Upper lobe of left lung (tissue), 6 donors: ENCODE measurements at regions not wholly inside any gene's neighbourhood (a gene's known extent, or its start where the extent isn't known, plus 50 kb on each side); places are given as distances from the start of the nearest gene placed in this dataset.

ENCODE experiments used
- ATAC-seq, 2 donors: fragments of 200-7000 bp; cut with Tn5 transposase; one replicate each; pipeline ENCODE4 v1.9.1; 2022; ENCODE audit warnings: mild to moderate bottlenecking in 2 of 2, moderate library complexity in 2 of 2; ENCODE audit not compliant: low FRiP score in 2 of 2
- DNase-seq, 2 donors: peaks; one replicate each; pipeline ENCODE4 v3.0.0-alpha.2; 2019 to 2020
- H3K27ac ChIP-seq, 4 donors: fragments of 200-600 bp; sonication (generic); one replicate each; pipeline ENCODE4 v1.5.1; 2016 to 2019
- H3K27me3 ChIP-seq, 4 donors: fragments of 200-600 bp; sonication (generic); one replicate each; pipeline ENCODE4 v1.5.1; 2017 to 2019
- H3K36me3 ChIP-seq, 4 donors: fragments of 200-600 bp; sonication (generic); one replicate each; pipeline ENCODE4 v1.5.1; 2016 to 2019
- H3K4me1 ChIP-seq, 4 donors: fragments of 200-600 bp; sonication (generic); one replicate each; pipeline ENCODE4 v1.5.1; 2018 to 2019
- H3K4me3 ChIP-seq, 4 donors: fragments of 200-600 bp; sonication (generic); one replicate each; pipeline ENCODE4 v1.5.1; 2017 to 2019; ENCODE audit warnings: mild to moderate bottlenecking in 2 of 4, moderate library complexity in 1 of 4
- H3K9me3 ChIP-seq, 4 donors: fragments of 200-600 bp; sonication (generic); one replicate each; pipeline ENCODE4 v1.5.1; 2018 to 2019
- EP300 ChIP-seq, 4 donors: sonication (generic); formaldehyde crosslinking; IDR thresholded peaks; one replicate each; pipeline ENCODE4 v1.5.1; 2017; ENCODE audit warnings: antibody characterized with exemption in 4 of 4, control low read depth in 2 of 4
- POLR2A ChIP-seq, 4 donors: fragments of 450-650 bp; IDR thresholded peaks; one replicate each; pipeline ENCODE4 v1.5.1; 2016 to 2017; ENCODE audit warnings: antibody characterized with exemption in 4 of 4, mild to moderate bottlenecking in 2 of 4
- POLR2AphosphoS5 ChIP-seq, 2 donors: sonication (generic); formaldehyde crosslinking; IDR thresholded peaks; one replicate each; pipeline ENCODE4 v1.5.1; 2017; ENCODE audit warnings: antibody characterized with exemption in 2 of 2
- WGBS, 2 donors: methylation state at CpG; one replicate each; pipeline ENCODE4 v1.1.5; 2017 to 2018; 5-methylcytosine and 5-hydroxymethylcytosine counted together
- TF ChIP-seq, protein P1 (sequence below), 6 experiments: fragments of 450-650 bp in 4 of 6; fragments of 200-600 bp in 2 of 6; sonication (generic) in 2 of 6; IDR thresholded peaks; one replicate each; pipeline ENCODE4 v1.5.1; 2016 to 2019; ENCODE audit warnings: antibody characterized with exemption in 6 of 6
- donor health status: DM: no; HTN: no; CAD: no; lungs with moderate emphysema.
- donor health status: DM: no; HTN: yes; CAD: no; lungs with severe emphysema.

DNA sequence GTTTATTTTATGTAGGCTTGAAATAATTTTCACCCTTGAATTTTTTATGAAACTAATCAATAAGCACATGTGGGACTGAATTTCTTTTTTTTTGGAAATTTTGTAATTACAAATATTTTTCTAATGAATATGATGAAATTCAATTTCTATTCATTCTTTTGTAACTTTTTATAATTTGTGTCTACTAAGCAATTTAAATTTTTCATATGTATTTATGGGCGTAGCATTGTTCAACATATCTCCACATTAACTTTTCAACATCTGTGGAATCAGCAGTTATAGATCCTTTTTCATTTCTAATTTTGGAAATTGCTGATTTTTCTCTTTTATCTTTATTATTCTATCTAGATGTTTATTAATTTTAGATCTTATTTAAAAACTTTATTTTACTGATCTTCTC is 1320.3 kb downstream of the C4orf33 start:
- no peak for TF ChIP-seq POLR2A (IDR thresholded peaks at IDR 0.05)
- TF ChIP-seq EP300 (IDR thresholded peaks at IDR 0.05) = no peak
- TF ChIP-seq POLR2AphosphoS5 (IDR thresholded peaks at IDR 0.05) = no peak
- TF ChIP-seq, protein P1, sequence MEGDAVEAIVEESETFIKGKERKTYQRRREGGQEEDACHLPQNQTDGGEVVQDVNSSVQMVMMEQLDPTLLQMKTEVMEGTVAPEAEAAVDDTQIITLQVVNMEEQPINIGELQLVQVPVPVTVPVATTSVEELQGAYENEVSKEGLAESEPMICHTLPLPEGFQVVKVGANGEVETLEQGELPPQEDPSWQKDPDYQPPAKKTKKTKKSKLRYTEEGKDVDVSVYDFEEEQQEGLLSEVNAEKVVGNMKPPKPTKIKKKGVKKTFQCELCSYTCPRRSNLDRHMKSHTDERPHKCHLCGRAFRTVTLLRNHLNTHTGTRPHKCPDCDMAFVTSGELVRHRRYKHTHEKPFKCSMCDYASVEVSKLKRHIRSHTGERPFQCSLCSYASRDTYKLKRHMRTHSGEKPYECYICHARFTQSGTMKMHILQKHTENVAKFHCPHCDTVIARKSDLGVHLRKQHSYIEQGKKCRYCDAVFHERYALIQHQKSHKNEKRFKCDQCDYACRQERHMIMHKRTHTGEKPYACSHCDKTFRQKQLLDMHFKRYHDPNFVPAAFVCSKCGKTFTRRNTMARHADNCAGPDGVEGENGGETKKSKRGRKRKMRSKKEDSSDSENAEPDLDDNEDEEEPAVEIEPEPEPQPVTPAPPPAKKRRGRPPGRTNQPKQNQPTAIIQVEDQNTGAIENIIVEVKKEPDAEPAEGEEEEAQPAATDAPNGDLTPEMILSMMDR (IDR thresholded peaks at IDR 0.05) = no peak

DNA sequence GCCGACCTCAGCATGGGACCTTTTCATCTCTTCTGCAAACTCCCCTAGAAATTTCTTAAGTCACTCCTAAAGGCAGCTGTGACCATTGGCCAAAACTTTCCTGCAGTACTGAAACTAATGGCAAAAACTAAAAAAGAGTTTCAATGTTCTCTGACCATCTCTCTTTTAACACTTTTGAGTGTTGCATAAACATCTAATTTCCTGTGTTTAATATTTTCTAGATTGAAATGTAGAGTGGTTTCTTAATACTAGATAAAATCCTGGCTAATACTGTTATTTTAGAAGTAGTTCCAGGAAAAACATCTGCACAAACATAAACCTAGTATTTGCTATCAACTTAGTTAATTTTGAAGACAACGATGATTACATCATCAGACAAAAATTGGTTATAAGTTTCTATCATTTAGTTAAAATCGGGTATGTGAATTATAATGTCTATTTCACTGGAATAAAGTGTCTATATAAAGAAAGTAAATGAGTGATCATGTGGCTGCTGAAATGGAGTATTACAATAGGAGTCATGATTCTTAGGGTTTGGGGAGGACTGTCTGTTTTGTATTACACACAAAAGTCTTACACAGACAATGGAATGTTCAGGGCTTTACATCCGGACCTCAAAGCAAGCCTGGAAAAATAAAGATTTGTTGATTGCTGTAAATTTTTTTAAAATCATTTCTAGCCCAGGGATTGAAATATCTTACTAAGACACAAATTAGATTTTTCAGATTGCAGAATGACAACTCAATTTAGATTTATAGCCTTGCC is 1323.4 kb downstream of the C4orf33 start:
- no peaks in the 10 kb centered on the region for H3K27me3 ChIP-seq
- no peak for ATAC-seq
- DNase-seq = no peak
- TF ChIP-seq POLR2A (IDR thresholded peaks at IDR 0.05) (no peak), POLR2AphosphoS5 (IDR thresholded peaks at IDR 0.05) (no peak)
- TF ChIP-seq, protein P1 (IDR thresholded peaks at IDR 0.05) = no peak
- 56 to 58% methylated on average over 4 of the region's 4 CpGs for WGBS, 2 donors
- H3K4me3 ChIP-seq = no peak overlapping the region
- no peaks in the 10 kb centered on the region for H3K4me1 ChIP-seq
- H3K9me3 ChIP-seq = no peaks in the 10 kb centered on the region
- no peak overlapping the region for H3K27ac ChIP-seq
- no peaks in the 10 kb centered on the region for H3K36me3 ChIP-seq

More for the DNA sequence above, 1320.3 kb downstream of the C4orf33 start:
- Histone ChIP-seq H3K27me3 (no peaks in the 10 kb centered on the region), H3K36me3 (no peaks in the 10 kb centered on the region), H3K4me3 (no peak overlapping the region), H3K9me3 (no peaks in the 10 kb centered on the region), H3K27ac (no peak overlapping the region), H3K4me1 (no peaks in the 10 kb centered on the region)
- WGBS, 2 donors = 79 to 82% methylated on average over 1 of the region's 1 CpG
- DNase-seq = no peak
- ATAC-seq = no peak

DNA sequence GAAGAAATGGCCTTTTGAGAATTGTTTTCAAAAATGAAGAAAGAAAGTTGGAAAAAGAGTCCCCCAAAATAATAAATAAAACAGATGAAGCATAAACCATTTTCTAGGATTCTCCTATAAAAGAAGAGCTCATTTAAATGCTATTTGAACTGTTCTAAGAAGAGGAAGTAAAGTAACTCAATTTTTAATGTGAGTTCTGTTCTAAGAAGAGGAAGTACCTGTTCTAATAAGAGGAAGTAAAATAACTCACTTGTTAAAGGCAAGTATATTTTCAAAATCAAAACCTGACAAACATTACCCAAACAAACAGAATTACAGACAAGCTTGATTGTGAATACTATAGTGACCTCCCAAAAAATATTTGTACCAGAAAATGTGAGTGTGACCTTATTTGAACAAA is 1326.3 kb downstream of the C4orf33 start:
- Histone ChIP-seq H3K27ac (no peak overlapping the region), H3K36me3 (no peaks in the 10 kb centered on the region), H3K4me3 (no peak overlapping the region), H3K9me3 (no peaks in the 10 kb centered on the region), H3K27me3 (no peaks in the 10 kb centered on the region), H3K4me1 (no peaks in the 10 kb centered on the region)
- TF ChIP-seq POLR2AphosphoS5 (IDR thresholded peaks at IDR 0.05) (no peak), POLR2A (IDR thresholded peaks at IDR 0.05) (no peak), EP300 (IDR thresholded peaks at IDR 0.05) (no peak)
- TF ChIP-seq, protein P1 (IDR thresholded peaks at IDR 0.05) = no peak
- no peak for ATAC-seq
- DNase-seq = no peak

DNA sequence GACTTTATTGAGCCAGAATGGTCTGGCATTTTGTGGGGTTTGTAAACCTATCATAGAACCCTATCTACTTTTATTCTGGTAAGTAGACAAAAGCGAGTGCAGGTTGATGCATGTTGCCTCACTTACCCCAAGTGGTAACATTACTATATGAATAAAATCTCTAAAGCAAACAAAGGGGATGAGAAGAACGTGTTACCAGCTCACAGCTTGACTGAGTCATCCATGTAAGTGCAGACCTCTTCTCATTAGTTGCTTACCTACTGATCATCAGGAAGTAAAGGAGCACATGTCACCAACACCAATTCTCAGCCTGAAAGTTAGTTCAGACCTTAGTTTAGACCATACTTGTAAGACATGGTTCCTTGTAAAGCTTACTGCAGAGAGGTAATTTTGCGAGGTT is 1328.3 kb downstream of the C4orf33 start:
- ATAC-seq (no peak), DNase-seq (no peak)
- H3K36me3 ChIP-seq = no peaks in the 10 kb centered on the region
- TF ChIP-seq POLR2A (IDR thresholded peaks at IDR 0.05) (no peak), EP300 (IDR thresholded peaks at IDR 0.05) (no peak), POLR2AphosphoS5 (IDR thresholded peaks at IDR 0.05) (no peak)
- TF ChIP-seq, protein P1 (IDR thresholded peaks at IDR 0.05) = no peak
- no peaks in the 10 kb centered on the region for H3K27me3 ChIP-seq
- no peaks in the 10 kb centered on the region for H3K9me3 ChIP-seq
- no peak overlapping the region for H3K27ac ChIP-seq
- no peaks in the 10 kb centered on the region for H3K4me1 ChIP-seq
- 78 to 84% methylated on average over 3 of the region's 3 CpGs for WGBS, 2 donors
- no peak overlapping the region for H3K4me3 ChIP-seq

DNA sequence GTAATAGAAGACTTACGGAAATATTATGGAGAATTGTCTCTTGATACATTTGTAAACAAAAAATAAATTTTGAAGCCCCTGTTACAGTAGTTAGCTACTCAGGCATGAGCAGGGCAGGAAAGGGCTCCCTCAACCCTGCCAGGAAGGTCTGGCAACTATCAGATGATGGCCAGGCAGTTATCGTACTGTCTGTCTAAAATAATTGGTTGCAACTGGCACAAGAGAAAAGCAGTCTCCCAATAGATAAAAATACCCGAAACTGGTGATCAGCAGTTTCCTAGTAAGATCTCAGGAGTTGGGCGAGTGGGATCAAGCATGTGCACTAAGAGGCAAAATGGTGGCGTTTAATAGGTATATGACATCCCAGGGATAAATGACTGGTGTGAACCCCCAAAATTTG is 1336.3 kb downstream of the C4orf33 start:
- DNase-seq (no peak), ATAC-seq (no peak)
- Histone ChIP-seq H3K4me1 (no peaks in the 10 kb centered on the region), H3K27ac (no peak overlapping the region), H3K36me3 (no peaks in the 10 kb centered on the region), H3K4me3 (no peak overlapping the region), H3K9me3 (no peaks in the 10 kb centered on the region), H3K27me3 (no peaks in the 10 kb centered on the region)
- 72 to 83% methylated on average over 5 of the region's 5 CpGs for WGBS, 2 donors
- TF ChIP-seq, protein P1 (IDR thresholded peaks at IDR 0.05) = no peak
- TF ChIP-seq EP300 (IDR thresholded peaks at IDR 0.05) (no peak), POLR2AphosphoS5 (IDR thresholded peaks at IDR 0.05) (no peak), POLR2A (IDR thresholded peaks at IDR 0.05) (no peak)
